MV-4-11 (cell line): ENCODE measurements at regions not wholly inside any gene's neighbourhood (a gene's known extent, or its start where the extent isn't known, plus 50 kb on each side); places are given as distances from the start of the nearest gene placed in this dataset.

Source experiments
- DNase-seq: peaks from one replicate; lab custom pipeline; 2025; lab: John Stamatoyannopoulos, UW

DNA sequence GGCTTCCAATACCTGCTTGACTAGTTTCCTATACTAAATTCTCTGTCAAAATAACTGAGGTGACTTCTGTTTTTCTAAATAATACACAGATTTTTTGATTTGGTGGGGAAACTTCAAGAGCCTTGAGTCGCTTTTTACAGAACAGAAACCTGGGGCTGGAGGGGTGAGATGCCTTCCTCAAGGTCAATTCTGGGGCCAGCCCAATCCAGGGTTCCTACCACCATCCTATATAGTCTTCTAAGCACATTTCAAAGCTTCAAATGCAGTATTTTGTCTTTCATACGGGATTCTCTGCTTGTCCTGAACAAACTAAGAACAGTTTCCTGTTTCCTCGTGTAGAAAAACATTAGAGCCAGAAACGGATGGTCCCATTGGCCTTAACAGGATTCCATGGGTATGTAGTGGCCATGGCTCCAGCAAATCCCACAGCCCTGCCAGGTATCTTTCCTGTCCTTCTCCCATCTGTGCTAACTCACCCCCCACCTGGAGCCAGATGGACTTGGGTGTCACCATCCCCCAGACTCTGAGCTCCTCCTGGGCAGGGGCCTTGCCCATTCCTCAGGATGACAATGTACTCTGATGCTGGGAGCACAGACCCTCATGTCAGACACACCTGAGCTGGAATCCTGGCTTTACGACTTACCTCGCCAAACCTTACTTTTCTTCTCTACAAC is 146.9 kb downstream of the KLF13 start:
- no peak for DNase-seq

DNA sequence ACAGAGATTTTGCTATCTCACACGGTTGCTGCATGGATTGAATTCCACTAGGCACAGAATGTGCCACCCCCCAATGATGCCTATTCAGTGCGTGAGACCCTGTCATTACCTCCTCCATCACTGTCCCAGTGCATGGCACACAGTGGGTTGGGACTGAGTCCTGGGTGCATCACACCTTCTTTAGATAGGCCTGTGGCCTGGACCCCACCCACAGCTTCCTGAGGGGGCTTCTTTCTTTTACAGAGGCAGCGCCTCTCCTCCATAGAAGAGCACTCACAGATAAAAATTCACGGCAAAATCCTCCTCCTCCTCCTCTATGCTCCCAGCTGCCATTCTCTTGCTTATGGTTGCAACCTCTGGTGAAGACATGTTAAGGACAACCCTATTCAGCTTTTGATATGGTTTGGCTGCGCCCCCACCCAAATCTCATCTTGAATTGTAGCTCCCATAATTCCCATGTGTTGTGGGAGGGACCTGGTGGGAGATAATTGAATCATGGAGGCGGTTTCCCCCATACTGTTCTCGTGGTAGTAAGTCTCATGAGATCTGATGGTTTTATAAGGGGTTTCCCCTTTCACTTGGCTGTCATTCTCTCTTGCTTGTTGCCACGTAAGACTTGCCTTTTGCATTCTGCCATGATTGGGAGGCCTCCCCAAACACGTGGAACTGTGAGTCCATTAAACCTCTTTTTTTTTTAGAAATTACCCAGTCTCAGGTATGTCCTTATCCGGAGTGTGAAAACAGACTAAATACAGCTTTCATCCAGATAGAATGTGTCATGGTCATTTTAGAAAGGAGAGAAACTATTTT is 147.6 kb downstream of the KLF13 start:
- no peak for DNase-seq

DNA sequence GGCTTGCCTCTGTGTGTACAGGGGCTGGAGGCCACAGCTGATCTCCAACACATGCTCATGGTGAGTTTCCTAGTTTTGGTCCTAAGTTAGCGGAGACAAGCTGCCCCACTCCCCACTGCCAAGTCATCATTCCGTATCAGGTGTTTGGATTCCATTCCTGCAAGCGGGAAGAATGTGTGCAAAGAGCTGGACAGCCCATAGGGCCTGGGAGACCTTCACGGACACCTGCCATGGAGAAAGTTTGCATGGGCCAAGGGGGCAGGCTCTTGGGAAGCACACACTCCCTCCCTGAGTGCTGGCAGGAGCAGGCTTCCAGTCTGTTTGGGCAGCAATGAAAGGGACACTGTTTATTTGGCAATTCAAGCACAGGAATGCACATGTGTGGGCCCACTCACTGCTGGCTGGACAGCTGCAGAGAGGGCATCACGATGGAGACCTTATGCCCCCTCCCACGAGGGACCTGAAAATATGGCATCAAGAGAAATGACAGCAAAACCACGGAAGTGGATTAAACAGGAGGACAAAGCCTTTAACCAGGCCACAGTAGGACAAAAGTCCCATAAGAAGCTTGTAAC is 149.7 kb downstream of the KLF13 start:
- DNase-seq: no peak

DNA sequence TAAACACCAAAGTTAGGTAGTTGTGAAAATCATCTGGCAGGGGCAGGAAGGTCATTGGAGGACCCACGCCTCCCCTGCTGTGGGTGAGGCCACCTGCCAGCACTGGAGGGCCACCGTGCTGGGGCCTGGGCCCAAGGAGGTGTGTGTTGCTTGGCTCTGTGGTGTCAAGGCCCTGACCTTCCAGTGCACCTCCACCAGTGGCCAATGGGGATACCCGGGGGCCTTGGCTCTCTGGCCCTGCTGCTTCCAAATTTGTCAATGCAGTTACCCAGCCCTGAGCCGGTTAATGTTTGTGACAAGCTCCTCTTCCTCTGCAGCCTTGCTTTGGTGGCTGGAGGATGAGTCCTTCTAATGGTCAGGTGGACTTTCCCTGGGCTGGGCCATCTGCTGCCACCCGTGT is 150.2 kb downstream of the KLF13 start:
- DNase-seq: no peak

DNA sequence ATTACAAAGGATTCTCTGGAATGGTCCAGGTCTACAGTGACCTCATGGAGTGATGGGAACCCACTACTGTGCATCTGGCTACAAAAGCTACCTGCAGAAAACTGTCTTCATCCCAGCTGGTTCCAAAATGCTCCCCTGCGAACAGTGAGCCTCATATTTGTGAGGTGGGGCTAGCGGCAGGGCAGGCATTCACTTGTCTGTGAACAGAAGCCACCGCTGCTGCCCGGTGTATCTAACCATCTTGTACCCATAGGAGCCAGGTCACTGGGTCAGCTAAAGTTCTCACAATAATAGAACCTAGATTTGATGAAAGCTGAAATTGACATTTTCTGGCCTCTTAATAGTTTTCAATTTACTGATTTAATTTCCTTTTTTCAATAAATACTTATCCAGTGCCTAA is 150.7 kb downstream of the KLF13 start:
- no peak for DNase-seq

DNA sequence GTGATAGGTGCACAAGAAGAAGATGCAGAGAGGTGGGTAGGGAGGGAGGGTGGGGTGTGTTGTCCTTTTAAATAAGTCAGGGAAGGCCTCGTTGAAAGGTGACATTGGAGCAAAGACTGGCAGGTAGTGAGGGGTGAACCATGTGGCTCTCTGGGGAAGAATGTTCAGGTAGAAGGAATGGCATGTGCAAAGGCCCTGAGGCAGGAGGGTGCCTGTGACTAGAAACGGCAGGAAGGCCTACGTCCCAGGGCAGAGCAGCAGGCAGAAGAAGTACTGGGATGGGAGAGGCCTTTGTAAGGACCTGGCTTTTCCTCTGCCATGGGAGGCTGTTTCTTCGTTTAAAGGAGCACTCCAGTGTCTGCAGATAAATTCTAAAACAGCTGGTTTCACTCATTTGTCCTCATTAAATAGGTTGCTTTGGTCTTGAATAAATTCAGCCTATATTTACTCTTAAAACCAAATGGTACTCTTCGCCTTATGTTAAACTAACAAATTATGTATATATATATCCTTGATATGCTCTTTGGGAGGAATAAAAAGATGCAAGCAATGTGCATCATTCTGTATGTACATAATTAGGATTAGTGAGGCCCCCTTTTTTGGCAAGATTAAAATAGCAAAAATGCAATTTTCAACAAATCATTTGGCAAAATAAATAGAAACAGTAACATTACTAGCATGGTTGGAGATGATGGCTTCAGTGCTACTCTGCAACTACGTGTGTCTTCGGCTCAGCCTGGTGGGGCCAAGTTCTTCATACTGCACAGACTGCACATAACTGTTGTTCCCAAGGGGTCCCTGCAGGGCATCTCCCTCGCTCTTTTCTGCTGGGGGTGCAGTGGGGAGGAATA is 151.4 kb downstream of the KLF13 start:
- DNase-seq: no peak

DNA sequence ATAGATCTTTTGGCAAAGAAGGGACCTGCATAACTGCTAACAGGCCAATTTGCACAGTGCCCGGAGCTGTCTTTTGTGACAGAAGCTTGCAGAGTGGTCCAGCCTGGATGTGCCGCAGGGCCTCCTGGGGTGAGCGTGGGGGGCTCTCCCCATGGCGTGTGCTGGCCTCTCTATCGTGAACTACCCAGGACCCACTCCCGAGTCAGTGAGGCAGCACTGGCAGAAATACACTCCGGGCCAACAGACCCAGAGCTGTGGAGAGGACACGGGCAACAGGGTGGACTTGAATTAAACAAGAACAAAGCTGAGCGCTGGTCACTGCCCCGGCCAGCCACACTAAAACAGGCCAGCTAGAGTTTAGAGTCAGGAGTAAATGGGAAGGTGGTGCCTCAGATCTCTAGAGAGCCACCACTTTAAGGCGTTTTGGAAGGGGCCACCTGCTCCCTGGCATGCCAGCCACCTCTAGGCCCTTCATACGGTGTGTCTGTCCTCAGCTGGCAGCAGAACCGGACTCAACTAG is 152.1 kb downstream of the KLF13 start:
- no peak for DNase-seq

DNA sequence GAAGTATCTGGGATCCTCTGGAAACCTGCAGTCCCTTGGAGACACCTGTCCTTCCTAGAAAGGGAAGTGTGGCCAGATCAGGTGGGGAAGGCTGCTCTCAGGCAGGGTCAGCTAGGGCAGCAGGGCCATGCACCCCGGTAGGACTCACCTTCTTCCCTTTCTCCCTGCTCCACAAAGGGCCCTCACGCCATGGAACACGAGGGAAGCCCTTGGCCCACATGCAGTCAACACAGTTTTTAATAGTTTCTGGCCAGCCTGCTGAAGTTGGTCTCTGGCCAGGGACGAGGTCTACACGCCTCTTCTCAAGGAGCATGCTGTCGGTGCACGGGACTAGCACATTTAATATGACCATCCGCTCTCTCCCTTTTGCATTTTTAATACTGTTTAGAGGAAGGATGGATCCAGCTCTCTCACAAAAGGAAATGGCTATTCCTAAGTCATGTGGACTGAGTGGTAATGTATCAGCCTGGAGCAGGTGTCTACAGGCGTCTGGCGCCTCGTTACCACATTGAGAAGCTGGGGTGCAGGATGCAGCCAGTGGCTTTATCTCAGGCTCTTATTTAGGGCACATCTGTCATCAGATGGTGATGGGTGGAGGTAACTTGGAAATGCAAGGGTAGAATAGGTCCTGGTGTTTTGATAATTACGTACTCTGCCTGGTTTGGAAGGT is 153.9 kb downstream of the KLF13 start:
- DNase-seq: no peak

DNA sequence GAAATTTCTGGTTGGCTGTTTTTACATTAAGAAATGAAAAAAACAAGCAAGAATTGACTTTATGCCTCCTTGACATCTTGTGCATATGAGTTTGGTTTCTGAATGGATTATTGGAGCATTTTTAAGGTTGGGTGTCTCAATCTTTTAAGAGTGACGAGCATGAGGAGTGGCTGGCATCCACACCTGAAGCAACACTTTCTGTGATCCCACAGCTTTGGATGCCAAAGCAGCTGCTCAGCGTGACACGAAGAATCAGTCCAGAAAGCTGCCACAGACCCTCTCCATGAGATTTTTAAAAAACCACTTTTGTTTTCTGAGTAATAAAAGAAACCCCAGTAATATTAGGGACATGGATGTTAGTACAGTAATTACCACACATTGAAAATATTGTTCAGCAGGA is 154.5 kb downstream of the KLF13 start:
- DNase-seq: no peak

DNA sequence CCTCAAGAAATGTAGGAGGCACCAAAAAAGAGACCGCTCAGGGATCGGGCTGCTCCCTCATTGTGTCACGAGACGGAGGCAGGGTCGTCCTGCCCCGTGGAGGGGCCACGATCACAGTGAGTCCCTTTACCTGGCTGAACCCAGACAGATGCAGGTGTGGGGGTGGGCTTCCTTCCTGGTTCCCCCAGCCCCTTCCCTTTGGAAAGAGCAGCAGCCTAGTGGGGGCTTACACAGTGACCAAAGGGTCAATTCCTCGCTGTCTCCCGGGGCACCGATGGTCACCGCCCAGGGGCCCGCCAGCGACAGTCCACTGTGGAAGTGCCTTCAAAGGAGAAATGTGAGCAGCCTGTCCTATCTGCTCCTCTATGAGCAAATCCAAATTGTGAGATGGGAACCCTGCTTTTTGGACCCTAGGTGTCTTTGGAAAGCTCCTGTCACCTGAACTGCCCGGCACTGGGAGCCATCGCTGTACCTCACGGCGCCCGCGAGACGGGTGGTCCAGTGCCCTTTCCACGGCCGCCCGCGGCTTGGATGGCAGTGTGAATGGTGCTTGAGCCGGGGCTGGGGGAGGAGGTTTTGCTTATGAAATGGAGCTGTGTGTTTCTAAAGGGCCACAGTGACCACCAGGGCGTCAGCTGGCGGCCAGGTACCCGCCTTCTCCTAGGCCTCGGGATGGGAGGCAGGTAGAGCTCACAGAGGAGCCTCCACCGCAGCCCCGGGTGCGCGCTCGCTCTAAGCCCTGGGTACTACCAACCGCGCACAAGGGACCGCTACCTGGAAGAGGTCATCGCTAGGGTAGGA is 155.7 kb downstream of the KLF13 start:
- no peak for DNase-seq

DNA sequence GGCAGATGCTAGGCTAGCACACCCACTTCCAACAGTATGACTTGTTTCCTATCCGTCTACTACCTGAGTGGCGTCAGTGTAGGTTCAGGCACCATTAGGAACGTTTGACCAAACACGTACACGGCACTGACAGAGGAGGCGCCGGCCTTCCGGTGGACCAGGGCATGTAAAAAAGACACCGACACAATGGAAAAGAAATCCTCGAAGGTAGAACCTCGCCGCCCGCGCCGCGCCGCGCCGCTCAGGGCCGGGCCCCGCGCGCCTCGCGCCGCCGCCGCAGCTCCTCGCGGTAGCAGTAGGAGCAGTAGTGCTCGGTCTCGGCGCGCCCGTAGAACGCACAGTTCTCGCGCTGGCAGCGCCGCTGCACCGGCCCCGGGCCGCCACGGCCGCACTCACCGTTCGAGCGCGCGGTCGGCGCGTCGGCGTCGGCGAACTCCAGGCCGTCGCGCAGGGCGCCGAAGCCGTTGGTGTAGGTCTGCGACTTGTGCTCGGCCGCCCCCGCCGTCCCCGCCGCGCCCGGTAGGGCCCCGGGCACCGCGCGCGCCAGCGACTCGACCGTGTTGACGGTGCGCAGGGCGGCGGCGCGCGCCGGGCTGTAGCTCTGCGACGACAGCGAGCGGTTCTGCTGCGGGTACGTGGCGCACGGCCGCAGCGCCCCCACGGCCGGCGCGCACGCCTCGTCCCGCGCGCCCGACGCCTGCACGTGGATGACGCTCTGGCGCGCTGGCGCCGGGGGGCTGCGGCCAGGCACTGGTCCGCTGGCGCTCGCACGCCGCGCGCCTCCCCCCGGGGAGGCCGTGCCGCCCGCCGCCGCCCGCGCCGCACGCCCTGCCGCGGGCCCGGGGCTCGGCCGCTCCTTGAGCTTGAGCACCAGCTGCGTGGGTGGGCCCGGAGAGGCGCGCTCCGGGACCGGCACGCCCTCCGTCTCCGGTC is 156.7 kb downstream of the KLF13 start:
- DNase-seq: no peak

DNA sequence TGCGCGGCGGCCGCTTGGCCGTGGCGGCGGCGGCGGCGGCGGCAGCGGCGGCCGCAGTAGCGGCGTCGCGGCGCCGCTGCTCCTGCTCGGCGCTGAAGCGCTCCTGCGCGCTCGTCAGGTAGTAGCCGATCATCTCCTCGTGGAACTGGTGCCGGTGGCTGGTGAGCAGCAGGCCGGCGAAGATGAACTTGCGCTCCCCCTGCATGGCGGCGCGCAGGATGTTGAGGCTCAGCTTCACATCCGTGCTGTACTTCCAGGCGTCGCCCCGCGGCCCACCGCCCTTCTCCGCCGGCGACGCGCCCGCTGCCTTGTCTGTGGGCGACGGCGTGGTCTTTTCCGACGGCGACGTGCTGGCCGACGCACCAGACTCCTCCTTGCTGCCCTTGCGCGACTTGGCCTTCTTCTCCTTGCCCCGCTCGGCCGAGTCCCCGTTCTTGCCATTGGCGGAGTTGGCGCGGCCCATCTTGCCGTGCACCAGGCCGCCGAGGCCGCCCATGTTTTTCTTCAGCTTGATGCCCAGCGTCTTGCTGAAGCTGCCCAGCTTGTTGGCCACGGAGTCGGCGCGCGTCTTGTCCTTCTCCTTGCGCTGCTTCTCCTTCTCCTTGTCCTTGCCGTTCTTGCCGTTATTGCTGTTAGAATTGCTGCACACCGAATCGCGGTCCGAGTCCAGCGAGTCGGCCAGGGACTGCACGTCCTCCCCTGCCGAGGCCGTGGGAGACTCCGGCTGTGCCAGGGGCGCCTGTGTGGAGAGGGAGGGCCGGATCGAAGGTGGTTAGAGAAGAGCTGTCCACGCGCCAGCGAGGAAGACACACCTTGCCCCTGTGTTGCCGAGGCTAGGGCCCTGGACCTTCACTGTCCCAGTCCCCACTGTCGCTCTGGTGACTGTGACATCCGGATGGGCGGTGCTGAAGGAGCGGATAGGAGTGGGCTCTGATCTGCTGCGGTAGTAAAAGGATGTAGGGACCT is 157.6 kb downstream of the KLF13 start:
- DNase-seq: no peak

DNA sequence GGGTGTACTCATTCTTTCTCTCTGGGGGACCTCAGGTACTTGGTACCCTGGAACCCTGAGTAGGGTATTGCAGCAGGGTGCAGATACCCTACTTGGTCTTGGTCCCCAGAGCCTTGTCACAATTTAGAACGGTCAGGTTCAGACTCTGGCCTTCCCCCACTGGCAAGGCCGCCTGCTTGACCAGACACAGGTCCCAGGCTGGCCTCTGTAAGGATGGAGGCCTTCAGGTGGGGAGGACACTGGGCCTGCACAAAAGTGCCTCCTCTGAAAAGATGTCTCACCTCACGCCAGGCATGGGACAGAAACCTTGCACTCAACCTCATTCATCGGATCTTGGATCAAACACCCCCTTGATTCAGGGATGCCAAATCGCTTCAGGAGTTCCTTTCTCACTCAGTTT is 158.4 kb downstream of the KLF13 start:
- no peak for DNase-seq

DNA sequence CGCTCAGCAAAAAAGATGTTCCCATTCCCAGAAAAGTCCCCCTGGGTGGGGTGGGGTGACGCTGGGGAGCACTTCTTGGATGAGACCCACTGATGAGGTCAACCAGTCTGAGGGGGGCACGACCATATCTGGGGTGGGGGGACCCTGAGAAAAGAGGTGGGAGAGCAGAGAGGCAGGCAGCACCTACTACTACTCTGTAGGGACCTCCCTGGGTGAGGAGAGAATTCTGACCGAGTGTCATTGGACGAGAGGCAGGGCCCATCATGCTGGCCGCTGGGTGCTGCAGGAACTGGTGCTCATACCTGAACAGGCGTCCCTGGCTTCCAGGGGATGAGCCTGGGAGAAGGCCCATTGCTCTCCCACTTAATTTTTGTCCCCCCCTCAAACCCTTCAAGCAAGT is 158.8 kb downstream of the KLF13 start:
- no peak for DNase-seq

DNA sequence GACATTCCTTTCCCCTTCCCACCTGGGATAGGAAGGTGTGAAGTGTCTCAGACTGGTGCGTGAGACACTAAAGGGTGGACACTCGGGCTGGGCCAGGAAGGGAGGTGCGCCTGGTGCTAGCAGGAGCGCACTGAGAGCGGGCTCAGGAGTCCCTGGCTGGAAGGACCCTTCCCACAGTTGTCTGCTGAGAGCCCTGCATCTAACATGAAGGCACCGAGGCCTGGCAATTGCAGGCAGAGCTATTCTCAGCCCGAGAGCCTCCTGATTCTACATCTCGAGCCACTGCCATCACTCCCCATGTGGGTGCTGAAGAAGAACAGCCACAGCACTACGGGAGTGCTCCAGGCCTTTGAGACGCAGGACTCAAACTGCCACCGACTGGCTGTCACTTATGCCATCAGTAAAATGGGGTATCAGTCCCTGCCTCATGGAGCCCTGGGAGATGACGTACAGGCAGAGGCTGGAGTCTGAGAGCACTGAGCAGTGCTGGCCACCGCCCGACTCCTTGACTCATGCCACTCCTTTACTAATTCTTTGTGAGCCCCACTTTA is 159.4 kb downstream of the KLF13 start:
- DNase-seq: no peak

DNA sequence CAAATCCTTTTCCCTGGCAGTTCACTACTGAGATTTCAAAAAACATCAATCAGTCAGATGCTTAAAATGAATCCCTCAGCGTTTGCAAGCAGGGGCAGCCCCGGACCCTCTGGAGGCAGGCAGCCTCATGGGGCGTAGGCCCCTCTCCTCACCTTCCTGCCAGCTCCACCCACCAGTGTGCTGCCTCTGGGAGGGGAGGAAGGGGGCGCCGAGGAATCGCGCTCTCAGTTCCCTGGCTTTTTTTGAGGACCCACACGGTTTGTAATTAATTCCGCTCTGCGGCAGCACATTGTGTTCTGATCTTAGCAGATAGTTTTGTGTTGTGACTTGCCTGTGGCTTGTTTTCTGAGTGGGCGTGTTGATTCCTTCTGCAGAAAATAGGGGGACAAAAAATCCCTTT is 159.9 kb downstream of the KLF13 start:
- DNase-seq: no peak

DNA sequence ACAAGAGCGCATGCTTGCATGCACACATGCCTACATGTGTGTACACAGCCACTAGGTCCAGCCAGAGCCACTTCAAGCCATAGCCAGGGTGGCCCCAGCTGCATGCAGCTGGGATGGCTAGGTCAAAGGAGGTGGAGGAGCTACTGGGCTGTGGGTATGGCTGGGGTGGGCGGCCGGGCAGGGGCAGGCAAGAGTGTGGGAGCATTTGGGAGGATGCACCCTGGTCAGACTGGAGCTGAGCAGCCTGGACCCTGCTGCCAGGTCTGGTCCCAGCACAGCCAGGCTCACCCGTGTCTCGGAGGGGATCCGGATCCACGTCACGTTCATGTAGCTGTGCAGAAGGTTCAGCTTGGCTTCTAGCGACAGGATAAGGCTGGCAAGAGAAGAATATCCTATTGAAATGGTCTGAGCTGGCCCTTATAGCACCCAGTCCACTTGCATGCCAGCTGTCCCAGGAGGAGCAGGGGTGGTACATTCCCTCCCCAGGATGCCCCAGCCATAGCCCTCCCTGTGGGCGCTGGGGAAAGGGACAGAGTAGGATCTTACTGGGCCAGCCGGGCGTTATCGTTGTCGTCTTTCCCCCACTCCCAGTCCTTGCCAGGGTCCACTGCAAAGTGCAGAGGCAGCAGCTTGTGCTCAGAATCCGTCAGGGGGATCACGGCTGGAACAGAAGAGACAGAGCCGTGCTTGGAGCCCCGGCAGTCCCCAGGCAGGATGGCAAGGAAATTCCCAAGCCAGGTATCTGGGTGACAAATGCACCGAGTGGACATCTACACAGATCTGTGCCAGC is 160.5 kb downstream of the KLF13 start:
- no peak for DNase-seq
